AG09319 (cell line): ENCODE measurements at regions not wholly inside any gene's neighbourhood (a gene's known extent, or its start where the extent isn't known, plus 50 kb on each side); places are given as distances from the start of the nearest gene placed in this dataset.

Experiments used
- DNase-seq: peaks from one replicate; pipeline ENCODE4 v3.0.0-alpha.2; 2010; ENCODE audit warnings: low read depth; ENCODE audit errors: extremely low read depth
- CTCF ChIP-seq: IDR thresholded peaks from 2 replicates; pipeline ENCODE4 v1.5.1; 2011; ENCODE audit warnings: low read depth, mild to moderate bottlenecking, inconsistent platforms, low read length, moderate library complexity

GRCh38 chr12:25655702-25656101 lies 102.6 kb upstream of the LMNTD1 start:
- no peak for DNase-seq
- TF ChIP-seq CTCF, result no peak

GRCh38 chr12:25659621-25660020 lies 106.5 kb upstream of the LMNTD1 start:
- TF ChIP-seq CTCF, result no peak
- no peak for DNase-seq

DNA sequence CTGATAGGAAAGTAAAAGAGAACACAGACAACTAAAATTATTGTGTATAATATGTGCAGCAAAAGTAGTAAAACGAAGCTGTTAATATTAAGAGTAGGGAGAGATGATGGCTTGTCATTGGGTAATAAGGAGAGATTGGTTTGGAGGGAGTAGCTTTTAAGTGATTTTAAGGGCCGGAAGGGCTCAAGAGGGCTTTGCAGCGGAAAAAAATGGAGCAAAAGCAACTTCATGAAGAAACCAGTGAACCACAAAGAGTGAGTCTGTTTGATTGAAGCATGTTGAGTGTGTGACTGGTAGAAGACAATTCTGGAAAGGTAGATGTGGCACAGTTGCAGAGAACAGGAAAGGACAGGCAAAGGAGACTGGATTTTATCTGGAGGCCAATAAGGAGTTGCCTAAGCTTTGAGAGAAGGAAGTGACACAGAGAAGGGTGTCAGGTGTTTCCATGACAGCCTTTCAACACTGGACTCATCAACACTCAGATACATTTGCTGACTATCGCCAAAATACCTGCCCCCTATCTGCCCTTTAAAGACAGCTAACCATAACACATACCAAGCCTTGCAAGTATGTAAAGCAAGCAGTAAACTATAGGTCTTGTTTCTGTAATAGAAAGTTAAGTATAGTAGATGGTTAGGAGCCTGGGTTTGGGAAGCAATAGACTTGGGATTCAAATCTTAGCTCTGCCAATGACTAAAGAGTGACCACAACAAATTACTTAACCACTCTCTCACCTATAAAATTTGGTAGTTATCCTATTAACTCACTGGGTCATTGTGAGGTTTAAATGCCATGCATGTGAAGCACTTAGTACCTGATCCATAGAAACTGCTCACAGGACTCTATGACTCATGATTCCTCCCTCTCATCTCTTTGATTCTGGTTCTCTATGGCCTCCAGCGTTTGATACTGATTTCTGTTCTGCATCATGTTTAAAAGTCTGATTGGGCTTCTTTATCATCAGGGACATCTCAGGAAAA lies 117.3 kb upstream of the LMNTD1 start:
- no peak for DNase-seq
- TF ChIP-seq CTCF, result no peak

DNA sequence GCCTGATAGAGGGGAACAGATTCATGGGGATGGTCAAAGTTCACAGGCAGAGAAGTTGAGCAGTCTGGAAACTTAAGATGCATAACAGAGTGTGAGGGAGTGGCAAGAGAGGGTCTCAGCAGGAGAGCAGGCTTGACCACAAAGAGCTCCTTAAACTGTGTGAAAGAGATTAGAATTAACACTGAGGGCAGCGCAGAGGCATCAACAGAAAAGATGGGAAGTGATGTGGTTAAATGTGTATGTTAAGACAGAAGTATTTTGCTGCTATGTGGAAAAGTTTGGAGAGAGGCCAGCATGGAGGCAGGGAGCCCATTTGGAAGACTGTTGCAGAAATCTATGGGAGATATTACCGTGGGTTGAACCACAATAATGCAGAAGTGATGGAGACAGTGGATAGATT lies 122.7 kb upstream of the LMNTD1 start:
- DNase-seq, result no peak
- TF ChIP-seq CTCF, result no peak

GRCh38 chr12:25677232-25677937 lies 124.3 kb upstream of the LMNTD1 start:
- no peak for DNase-seq
- TF ChIP-seq CTCF, result peak; percentile 41

GRCh38 chr12:25681580-25681979 lies 128.5 kb upstream of the LMNTD1 start:
- TF ChIP-seq CTCF, result no peak
- DNase-seq, result no peak

DNA sequence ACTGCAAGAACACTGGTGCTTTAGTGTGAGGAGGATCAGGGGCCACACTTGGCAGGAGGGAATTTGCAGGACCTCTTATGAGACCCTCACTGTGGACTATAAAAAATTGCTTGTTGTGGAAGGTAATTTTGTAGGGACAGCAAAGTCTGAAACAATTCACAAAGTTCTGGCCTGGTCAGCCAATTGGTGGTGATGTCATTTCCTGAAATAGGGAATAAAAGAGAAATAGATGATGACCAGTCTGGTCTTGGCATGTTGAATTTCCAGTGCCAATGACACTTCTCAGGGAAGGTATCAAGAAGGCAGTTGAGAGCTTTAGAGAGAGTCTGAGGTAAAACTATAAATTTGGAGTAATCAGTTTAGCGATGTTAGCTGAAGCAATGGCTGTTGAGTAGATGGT lies 129.3 kb upstream of the LMNTD1 start:
- DNase-seq, result no peak
- TF ChIP-seq CTCF, result no peak
